Transverse colon (tissue), 4 donors: ENCODE measurements at regions not wholly inside any gene's neighbourhood (a gene's known extent, or its start where the extent isn't known, plus 50 kb on each side); places are given as distances from the start of the nearest gene placed in this dataset.

ENCODE experiments used
- CTCF ChIP-seq, 5 experiments: fragments of 200-600 bp in 3 of 5; fragments of 450-650 bp in 2 of 5; sonication (generic) in 3 of 5; IDR thresholded peaks; 1 replicate in 2 of 5; 2 replicates in 3 of 5; pipeline ENCODE4 v1.5.1; 2016 to 2017; ENCODE audit warnings: antibody characterized with exemption in 5 of 5, inconsistent platforms in 3 of 5, mild to moderate bottlenecking in 2 of 5, moderate library complexity in 1 of 5
- POLR2AphosphoS5 ChIP-seq, 3 donors: sonication (generic); formaldehyde crosslinking; IDR thresholded peaks; one replicate each; pipeline ENCODE4 v1.6.1; 2016; ENCODE audit warnings: antibody characterized with exemption in 3 of 3

GRCh38 chr6:101086473-101086872, 205.3 kb upstream of the ASCC3 start:
- TF ChIP-seq POLR2AphosphoS5 (IDR thresholded peaks at IDR 0.05) (no peak), CTCF (IDR thresholded peaks at IDR 0.05) (no peak)
